GM23248 (cell line): ENCODE measurements at regions not wholly inside any gene's neighbourhood (a gene's known extent, or its start where the extent isn't known, plus 50 kb on each side); places are given as distances from the start of the nearest gene placed in this dataset.
"Not testable (repeated sequence)": the region's sequence is repeated elsewhere in the genome, so short reads cannot be mapped to it uniquely, and the experiment has no call there.

ENCODE experiments used
- DNase-seq: peaks from one replicate; pipeline ENCODE4 v3.0.0-alpha.2; 2015
- H2AFZ ChIP-seq: fragments of 200-600 bp; sonication (generic); 2 replicates; pipeline ENCODE4 v1.6.1; 2016; ENCODE audit warnings: antibody characterized with exemption
- H3F3A ChIP-seq: fragments of 200-600 bp; sonication (generic); 2 replicates; pipeline ENCODE4 v1.6.1; 2016; ENCODE audit warnings: mild to moderate bottlenecking, antibody characterized with exemption, mixed run types; ENCODE audit not compliant: insufficient read depth
- H3K27ac ChIP-seq: fragments of 200-600 bp; sonication (generic); 2 replicates; pipeline ENCODE4 v1.5.1; 2016; ENCODE audit warnings: mild to moderate bottlenecking
- H3K27me3 ChIP-seq: fragments of 200-600 bp; sonication (generic); replicated peaks from 2 replicates; pipeline ENCODE4 v1.6.1; 2016; ENCODE audit warnings: mild to moderate bottlenecking; ENCODE audit not compliant: insufficient read depth
- H3K36me3 ChIP-seq: fragments of 200-600 bp; sonication (generic); 2 replicates; pipeline ENCODE4 v1.6.1; 2016; ENCODE audit warnings: low read depth, mild to moderate bottlenecking
- H3K4me1 ChIP-seq: fragments of 200-600 bp; sonication (generic); 2 replicates; pipeline ENCODE4 v1.6.1; 2016; ENCODE audit warnings: mild to moderate bottlenecking; ENCODE audit not compliant: insufficient read depth
- H3K4me2 ChIP-seq: fragments of 200-600 bp; sonication (generic); one replicate; pipeline ENCODE4 v1.6.1; 2016; ENCODE audit warnings: mild to moderate bottlenecking; ENCODE audit not compliant: unreplicated experiment
- H3K4me3 ChIP-seq: fragments of 200-600 bp; sonication (generic); 2 replicates; pipeline ENCODE4 v1.5.1; 2016; ENCODE audit warnings: mild to moderate bottlenecking
- H3K79me2 ChIP-seq: fragments of 200-600 bp; sonication (generic); 2 replicates; pipeline ENCODE4 v1.6.1; 2016; ENCODE audit warnings: mild to moderate bottlenecking; ENCODE audit not compliant: insufficient read depth
- H3K9ac ChIP-seq: fragments of 200-600 bp; sonication (generic); 2 replicates; pipeline ENCODE4 v1.6.1; 2016; ENCODE audit warnings: mild to moderate bottlenecking
- H3K9me2 ChIP-seq: fragments of 200-600 bp; sonication (generic); 2 replicates; pipeline ENCODE4 v1.6.1; 2016; ENCODE audit warnings: mixed run types, mild to moderate bottlenecking, moderate library complexity; ENCODE audit not compliant: insufficient read depth
- H3K9me3 ChIP-seq: fragments of 200-600 bp; sonication (generic); one replicate; pipeline ENCODE4 v1.6.1; 2017; ENCODE audit warnings: low read depth
- H4K20me1 ChIP-seq: fragments of 200-600 bp; sonication (generic); 2 replicates; pipeline ENCODE4 v1.6.0; 2016; ENCODE audit not compliant: insufficient read depth
- EZH2 ChIP-seq: fragments of 200-600 bp; sonication (generic); IDR thresholded peaks from 2 replicates; pipeline ENCODE4 v1.6.1; 2018; ENCODE audit warnings: antibody characterized with exemption, mild to moderate bottlenecking; ENCODE audit not compliant: insufficient read depth, poor library complexity, severe bottlenecking
- EZH2phosphoT487 ChIP-seq: fragments of 200-600 bp; sonication (generic); IDR thresholded peaks from 2 replicates; pipeline ENCODE4 v1.6.1; 2018; ENCODE audit warnings: antibody characterized with exemption, moderate library complexity, mild to moderate bottlenecking, low read depth; ENCODE audit not compliant: insufficient read depth
- WGBS, 2 experiments: methylation state at CpG; one replicate each; pipeline ENCODE4 v1.1.6; 2015 to 2017; ENCODE audit warnings: low lambda C conversion rate in 2 of 2, low coverage in 1 of 2; ENCODE audit errors: missing lambda C conversion rate in 2 of 2; 5-methylcytosine and 5-hydroxymethylcytosine counted together
- in situ Hi-C: fragments of 300-500 bp; cut with MboI; formaldehyde crosslinking; loops from 2 replicates; pipeline ENCODE4 v1.15.0; 2020

GRCh38 chr6:122872311-122872710, 83.3 kb downstream of the SMPDL3A start:
- Histone ChIP-seq H3K36me3 (no peaks in the 10 kb centered on the region), H3K4me2 (no peak overlapping the region), H3K9me2 (no peaks in the 10 kb centered on the region), H4K20me1 (no peaks in the 10 kb centered on the region), H3K79me2 (no peaks in the 10 kb centered on the region), H3F3A (no peaks in the 10 kb centered on the region), H3K9ac (no peak overlapping the region), H3K4me3 (no peak overlapping the region), H2AFZ (no peak overlapping the region), H3K9me3 (no peaks in the 10 kb centered on the region), H3K27me3 (no peaks in the 10 kb centered on the region), H3K27ac (no peak overlapping the region), H3K4me1 (no peaks in the 10 kb centered on the region)
- in situ Hi-C loops = no loop called here
- 48 to 49% methylated on average over 4 of the region's 4 CpGs for WGBS, 2 experiments
- DNase-seq = no peak
- TF ChIP-seq EZH2 (no peak), EZH2phosphoT487 (no peak)

GRCh38 chr6:122877302-122877701, 88.2 kb downstream of the SMPDL3A start:
- no peak overlapping the region for H3K27ac ChIP-seq
- H3K9me2 ChIP-seq = no peaks in the 10 kb centered on the region
- no peaks in the 10 kb centered on the region for H3K4me1 ChIP-seq
- TF ChIP-seq EZH2 (no peak), EZH2phosphoT487 (no peak)
- no peaks in the 10 kb centered on the region for H3K27me3 ChIP-seq
- no peaks in the 10 kb centered on the region for H4K20me1 ChIP-seq
- H3K36me3 ChIP-seq = no peaks in the 10 kb centered on the region
- 60 to 70% methylated on average over 3 of the region's 3 CpGs for WGBS, 2 experiments
- H3K9ac ChIP-seq = no peak overlapping the region
- no peak overlapping the region for H3K4me2 ChIP-seq
- H2AFZ ChIP-seq = no peak overlapping the region
- no peaks in the 10 kb centered on the region for H3K79me2 ChIP-seq
- no peaks in the 10 kb centered on the region for H3K9me3 ChIP-seq
- H3F3A ChIP-seq = no peaks in the 10 kb centered on the region
- no peak for DNase-seq
- in situ Hi-C loops = no loop called here
- H3K4me3 ChIP-seq = no peak overlapping the region

DNA sequence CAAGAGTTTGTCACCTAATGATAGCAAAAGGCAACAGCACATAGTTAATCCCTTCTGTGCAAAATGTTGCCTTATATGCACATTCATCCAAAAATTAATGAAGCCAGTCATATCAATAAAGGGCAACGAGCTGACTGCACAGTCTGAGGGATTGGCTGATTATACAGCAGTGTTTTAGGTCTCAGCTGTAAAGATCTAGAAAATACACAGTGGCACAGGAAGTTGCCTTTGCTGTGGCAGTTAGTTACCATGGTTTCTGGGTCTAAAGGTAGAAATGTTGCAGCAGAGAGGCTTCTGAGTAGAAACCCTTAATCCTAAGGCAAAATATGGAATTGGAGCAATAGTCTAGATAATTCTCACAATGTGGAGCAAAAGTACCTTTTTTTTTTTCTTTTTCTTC, 89.7 kb downstream of the SMPDL3A start:
- in situ Hi-C loops = no loop called here
- H3F3A ChIP-seq = no peaks in the 10 kb centered on the region
- 0% methylated on average over 1 of the region's 1 CpG for WGBS, 2 experiments

DNA sequence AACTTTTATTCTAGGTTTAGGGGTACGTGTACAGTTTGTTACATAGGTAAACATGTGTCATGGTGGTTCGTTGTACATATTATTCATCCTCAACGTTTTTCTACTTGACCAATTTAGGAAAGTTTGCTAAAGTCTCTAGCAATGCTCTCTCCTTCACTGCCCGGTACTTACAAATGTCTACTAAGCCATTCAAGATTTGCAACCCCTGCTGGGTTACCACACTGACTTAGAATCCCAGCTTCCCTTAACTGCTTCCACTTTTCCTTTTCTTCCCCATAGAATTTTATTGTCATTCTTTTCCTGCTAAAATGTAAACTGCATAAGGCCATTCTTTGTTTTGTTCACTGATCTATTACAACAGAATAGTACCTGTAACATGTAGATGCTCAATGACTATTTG, 97.4 kb downstream of the SMPDL3A start:
- DNase-seq = no peak
- Histone ChIP-seq H3K9me3 (no peaks in the 10 kb centered on the region), H3K4me2 (no peak overlapping the region), H3K4me3 (no peak overlapping the region), H3K9me2 (no peaks in the 10 kb centered on the region), H3K27me3 (no peaks in the 10 kb centered on the region), H3K79me2 (no peaks in the 10 kb centered on the region), H4K20me1 (no peaks in the 10 kb centered on the region), H2AFZ (no peak overlapping the region), H3K36me3 (no peaks in the 10 kb centered on the region), H3K4me1 (no peaks in the 10 kb centered on the region), H3K9ac (no peak overlapping the region), H3F3A (no peaks in the 10 kb centered on the region), H3K27ac (no peak overlapping the region)
- in situ Hi-C loops = no loop called here
- WGBS, 2 experiments = 4 to 9% methylated on average over 4 of the region's 4 CpGs
- no peak for TF ChIP-seq EZH2phosphoT487
- TF ChIP-seq EZH2 = no peak

More for the DNA sequence above, 89.7 kb downstream of the SMPDL3A start:
- DNase-seq = no peak
- TF ChIP-seq EZH2phosphoT487 (no peak), EZH2 (no peak)
- H3K27me3 ChIP-seq = no peaks in the 10 kb centered on the region
- H3K9ac ChIP-seq = no peak overlapping the region
- no peak overlapping the region for H3K4me3 ChIP-seq
- H3K4me2 ChIP-seq = no peak overlapping the region
- no peak overlapping the region for H2AFZ ChIP-seq
- H3K36me3 ChIP-seq = no peaks in the 10 kb centered on the region
- no peaks in the 10 kb centered on the region for H3K9me3 ChIP-seq
- no peak overlapping the region for H3K27ac ChIP-seq
- no peaks in the 10 kb centered on the region for H4K20me1 ChIP-seq
- no peaks in the 10 kb centered on the region for H3K4me1 ChIP-seq
- no peaks in the 10 kb centered on the region for H3K79me2 ChIP-seq
- no peaks in the 10 kb centered on the region for H3K9me2 ChIP-seq

- DNase-seq = no peak
- H3K9me2 ChIP-seq = no peaks in the 10 kb centered on the region
- H3K4me2 ChIP-seq = no peak overlapping the region
- no peaks in the 10 kb centered on the region for H4K20me1 ChIP-seq
- H3K4me1 ChIP-seq = no peaks in the 10 kb centered on the region
- no peaks in the 10 kb centered on the region for H3K9me3 ChIP-seq
- H2AFZ ChIP-seq = no peak overlapping the region
- H3K4me3 ChIP-seq = no peak overlapping the region
- no peaks in the 10 kb centered on the region for H3K79me2 ChIP-seq
- H3K27ac ChIP-seq = no peak overlapping the region
- TF ChIP-seq EZH2phosphoT487 (no peak), EZH2 (no peak)
- in situ Hi-C loops = no loop called here
- no peak overlapping the region for H3K9ac ChIP-seq
- no peaks in the 10 kb centered on the region for H3K36me3 ChIP-seq
- no peaks in the 10 kb centered on the region for H3F3A ChIP-seq
- H3K27me3 ChIP-seq = no peaks in the 10 kb centered on the region
Observed at GRCh38 chr6:122887941-122888340, 98.9 kb downstream of the SMPDL3A start.

- H3K9ac ChIP-seq, H3K27ac ChIP-seq, H3K4me3 ChIP-seq, in situ Hi-C loops, H3K4me2 ChIP-seq, H3F3A ChIP-seq, H2AFZ ChIP-seq, DNase-seq, H3K9me2 ChIP-seq, H3K4me1 ChIP-seq, H3K79me2 ChIP-seq, H3K9me3 ChIP-seq, H3K36me3 ChIP-seq, H3K27me3 ChIP-seq, H4K20me1 ChIP-seq: not testable (repeated sequence)
- WGBS, 2 experiments = 67 to 71% methylated on average over 1 of the region's 1 CpG
Observed at GRCh38 chr6:122888680-122889079, 99.6 kb downstream of the SMPDL3A start.
